HG02610 (cell line): ENCODE measurements at regions not wholly inside any gene's neighbourhood (a gene's known extent, or its start where the extent isn't known, plus 50 kb on each side); places are given as distances from the start of the nearest gene placed in this dataset.
"Not testable (repeated sequence)": the region's sequence is repeated elsewhere in the genome, so short reads cannot be mapped to it uniquely, and the experiment has no call there.

Source experiments
- ATAC-seq: cut with Tn5 transposase; IDR thresholded peaks from one replicate; pipeline ENCODE4 v1.9.1; 2021; ENCODE audit warnings: mild to moderate bottlenecking, moderate library complexity; ENCODE audit not compliant: unreplicated experiment

DNA sequence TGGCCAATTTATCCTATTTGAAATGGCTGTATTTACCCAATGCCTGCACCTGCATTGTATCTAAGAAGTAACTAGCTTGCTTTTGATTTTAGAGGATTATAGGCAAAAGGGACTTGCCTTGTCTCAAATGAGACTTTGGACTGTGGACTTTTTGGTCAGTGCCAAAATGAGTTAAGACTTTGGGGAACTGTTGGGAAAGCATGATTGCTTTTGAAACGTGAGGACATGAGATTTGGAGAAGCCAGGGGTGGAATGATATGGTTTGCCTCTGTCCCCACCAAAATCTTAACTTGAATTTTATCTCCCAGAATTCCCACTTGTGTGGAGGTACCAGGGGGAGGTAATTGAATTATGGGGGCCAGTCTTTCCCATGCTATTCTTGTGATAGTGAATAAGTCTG, 1505.4 kb downstream of the SI start:
- no peak for ATAC-seq

DNA sequence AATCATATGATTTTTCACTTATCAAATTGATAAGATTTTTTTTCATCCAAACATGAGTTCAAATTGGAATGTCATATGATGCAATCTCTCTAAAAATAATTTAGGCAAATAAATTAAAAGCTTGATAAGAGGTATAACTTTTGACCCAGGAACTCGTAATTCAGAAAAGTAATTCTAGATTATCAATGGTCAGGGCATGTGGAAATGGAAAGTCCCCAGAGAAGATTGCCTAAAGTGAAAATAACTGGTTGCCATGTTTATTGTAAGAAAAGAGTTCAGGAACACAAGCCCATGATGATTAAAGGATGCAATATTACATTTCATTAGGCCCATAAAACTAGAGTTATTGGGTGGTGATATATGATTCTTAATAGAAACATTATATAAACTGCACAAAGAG, 1514.8 kb downstream of the SI start:
- no peak for ATAC-seq

DNA sequence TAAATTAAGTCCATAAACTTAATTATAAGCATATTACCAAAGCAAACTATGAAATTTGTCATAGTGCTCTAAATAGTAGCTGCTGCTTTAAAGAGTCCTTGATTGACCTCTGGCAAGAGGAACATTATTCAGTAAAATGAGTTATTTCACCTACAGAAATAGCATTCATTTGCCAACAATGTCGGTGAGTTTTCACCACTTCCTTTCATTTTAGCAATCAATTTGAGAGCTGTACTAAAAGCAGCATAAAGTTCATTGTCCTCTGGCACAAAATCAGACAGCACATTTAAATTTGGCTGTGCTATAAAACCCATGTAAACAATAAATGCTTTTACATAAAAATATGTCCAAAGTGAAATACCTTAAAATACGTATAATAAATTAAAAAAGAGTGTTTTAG, 1515.7 kb downstream of the SI start:
- ATAC-seq: no peak

DNA sequence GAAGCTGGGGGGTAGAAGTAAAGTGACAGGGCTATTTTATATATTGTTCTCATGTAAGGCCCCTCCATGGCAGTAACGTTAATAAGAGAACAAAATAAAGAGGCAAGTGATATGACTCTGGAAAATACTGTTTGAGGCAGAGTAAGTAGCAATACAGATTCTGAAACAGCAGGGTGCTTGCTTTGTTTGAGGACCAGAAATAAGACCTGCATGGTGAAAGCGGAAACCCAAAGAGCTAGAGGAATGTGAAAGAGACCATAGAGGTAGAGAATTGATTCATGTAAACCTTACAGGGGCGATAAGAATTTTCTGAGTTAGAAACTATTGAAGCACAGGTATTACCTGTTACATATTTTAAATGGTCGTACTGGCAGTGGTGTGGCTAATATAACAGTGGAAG, 1517.1 kb downstream of the SI start:
- ATAC-seq: no peak

DNA sequence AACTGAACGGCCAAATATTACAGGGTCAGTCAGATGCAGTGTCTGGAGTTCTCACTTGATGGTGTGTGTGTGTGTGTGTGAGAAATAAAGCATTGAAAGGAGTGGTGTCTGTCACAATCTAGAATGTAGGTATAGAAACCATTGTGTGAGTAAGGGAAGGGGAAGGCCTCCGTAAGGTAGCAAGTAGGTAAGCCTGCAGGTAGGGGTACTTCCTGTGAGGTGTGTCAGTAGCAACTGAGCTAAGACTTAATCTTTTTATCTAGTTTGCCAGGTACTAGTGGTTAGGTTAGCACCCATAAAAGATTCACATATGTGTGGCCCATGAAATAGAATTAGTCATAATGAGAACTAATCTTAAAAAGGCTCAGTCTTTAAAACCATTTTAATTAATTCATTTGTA, 1517.8 kb downstream of the SI start:
- no peak for ATAC-seq

DNA sequence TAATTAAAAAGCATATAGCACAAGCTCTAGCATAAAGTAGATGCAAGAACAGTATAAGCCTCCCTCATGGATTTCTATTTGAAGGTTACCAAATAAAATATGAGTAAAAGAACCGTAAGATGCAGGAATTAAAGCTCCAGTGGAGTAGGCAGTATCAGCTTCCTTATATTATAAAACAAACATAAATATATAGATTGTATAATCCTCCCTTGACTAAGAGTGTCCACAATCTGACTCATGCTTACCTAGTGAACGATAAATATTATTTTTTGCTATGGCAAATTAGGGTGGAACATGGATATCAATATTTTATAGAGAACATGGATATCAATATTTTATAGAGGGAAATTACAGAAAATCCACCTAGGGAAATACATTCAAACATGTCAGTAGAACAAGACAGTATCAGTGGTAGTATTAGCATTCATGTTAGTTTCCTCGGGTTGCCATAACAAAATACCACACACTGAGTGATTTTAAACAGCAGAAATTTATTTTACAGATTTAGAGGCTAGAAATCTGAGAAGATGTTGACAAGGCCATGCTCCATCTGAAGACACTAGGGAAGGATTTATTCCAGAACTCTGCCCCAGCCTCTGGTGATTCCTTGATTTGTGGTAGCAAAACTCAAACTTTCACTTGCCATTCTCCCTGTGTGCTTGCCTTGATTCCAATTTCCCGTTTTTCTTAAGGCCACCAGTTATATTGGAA, 1521.3 kb downstream of the SI start:
- ATAC-seq: no peak

DNA sequence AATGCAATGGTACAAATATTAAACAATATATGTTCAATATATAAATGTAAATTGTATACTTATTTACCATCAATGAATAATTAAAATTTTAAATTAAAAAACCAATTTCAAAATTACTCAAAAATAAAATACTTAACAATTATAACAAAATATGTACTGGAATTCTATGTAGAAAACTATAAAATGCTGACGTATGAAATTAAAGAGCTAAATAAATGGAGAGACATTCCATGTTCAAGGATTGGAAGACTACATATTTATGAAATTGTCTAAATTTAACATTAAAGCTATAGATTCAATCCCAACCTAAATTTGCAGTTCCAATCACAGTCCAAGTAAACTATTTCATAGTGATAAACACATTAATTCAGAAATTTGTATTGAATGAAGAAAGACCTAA, 1522.4 kb downstream of the SI start:
- no peak for ATAC-seq

DNA sequence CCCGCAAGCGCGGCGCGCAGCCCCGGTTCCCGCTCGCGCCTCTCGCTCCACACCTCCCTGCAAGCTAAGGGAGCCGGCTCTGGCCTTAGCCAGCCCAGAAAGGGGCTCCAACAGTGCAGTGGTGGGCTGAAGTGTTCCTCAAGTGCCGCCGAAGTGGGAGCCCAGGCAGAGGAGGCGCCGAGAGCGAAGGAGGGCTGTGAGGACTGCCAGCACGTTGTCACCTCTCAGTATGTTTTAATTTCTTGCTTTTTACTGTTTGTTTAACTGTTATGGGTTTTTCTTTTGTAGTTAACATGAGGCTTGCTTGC, 1525.7 kb downstream of the SI start:
- ATAC-seq: no peak

DNA sequence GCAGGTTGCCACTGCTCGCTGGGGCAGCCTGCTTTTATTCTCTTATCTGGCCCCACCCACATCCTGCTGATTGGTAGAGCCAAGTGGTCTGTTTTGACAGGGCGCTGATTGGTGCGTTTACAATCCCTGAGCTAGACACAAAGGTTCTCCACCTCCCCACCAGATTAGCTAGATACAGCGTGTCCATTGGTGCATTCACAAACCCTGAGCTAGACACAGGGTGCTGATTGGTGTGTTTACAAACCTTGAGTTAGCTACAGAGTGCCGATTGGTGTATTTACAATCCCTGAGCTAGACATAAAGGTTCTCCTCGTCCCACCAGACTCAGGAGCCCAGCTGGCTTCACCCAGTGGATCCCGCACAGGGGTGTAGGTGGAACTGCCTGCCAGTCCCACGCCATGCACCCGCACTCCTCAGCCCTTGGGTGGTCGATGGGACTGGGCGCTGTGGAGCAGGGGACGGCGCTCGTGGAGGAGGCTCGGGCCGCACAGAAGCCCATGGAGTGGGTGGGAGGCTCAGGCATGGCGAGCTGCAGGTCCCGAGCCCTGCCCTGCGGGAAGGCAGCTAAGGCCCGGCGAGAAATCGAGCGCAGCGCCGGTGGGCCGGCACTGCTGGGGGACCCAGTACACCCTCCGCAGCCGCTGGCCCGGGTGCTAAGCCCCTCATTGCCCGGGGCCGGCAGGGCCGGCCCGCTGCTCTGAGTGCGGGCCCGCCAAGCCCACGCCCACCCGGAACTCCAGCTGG, 1526.2 kb downstream of the SI start:
- not testable (repeated sequence) for ATAC-seq

DNA sequence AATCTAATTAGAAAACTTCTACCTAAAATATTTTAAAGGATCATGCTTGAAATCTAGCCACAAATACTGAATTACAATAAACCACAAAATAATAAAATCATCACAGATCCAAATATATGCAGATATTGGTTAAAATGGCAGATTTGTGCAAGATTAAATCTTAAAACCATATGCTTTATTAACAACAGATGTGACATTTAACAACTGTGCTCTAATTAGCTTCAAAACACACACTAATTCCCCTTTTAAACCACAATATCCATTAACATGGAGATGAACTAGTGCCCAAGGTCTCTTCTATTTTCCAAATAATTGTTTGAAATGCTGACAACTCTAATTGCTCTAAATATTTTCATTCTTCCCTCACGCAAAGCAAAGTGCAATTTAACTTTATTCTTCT, 1530.3 kb downstream of the SI start:
- ATAC-seq: no peak

DNA sequence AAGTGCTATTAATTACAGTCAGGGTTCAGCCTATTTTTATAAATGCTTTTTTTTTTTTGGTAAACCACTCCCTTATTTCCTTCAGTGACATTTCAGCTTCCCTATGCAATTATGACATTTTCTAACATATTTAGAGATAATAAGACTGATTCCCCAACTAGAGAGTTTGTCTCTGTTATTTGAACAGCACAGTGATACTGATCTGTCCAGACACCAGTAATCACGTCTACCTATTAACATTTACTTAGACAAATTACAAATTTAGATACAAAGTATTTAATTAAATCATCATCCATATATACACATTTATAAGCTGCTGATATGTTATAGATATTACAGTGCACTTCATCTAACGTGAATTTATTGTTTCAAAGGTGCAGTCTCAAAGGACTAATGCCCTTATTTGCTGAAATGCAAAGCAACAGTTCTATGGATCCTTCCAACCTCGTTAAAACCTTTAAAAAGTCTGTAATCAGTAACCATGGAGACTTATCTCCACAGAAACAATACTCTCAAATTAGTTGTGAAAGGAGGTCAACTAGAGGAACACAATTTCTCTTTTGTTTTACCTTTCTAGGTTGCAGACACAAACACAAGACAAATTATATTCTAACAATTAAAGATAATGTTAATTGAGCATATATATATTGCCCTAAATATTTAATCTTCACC, 1531.1 kb downstream of the SI start:
- no peak for ATAC-seq

DNA sequence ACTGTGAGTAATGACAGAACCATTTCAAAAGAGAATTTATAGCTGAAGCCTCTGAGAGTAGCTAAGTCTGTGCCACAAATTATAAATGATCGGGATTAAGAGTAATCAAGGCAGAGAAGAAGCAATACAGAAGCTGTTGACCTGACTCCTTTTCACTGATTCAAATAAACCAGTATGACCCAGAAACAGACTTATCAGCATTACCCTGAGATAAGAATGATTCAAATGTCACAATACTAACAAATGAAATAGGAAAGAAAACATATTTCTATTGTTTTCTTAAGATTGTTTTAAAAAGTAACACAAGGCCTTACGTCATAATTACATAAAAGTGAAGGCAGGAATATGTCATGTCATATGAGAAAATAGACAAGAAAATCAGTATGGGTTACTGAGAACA, 1534.6 kb downstream of the SI start:
- no peak for ATAC-seq

DNA sequence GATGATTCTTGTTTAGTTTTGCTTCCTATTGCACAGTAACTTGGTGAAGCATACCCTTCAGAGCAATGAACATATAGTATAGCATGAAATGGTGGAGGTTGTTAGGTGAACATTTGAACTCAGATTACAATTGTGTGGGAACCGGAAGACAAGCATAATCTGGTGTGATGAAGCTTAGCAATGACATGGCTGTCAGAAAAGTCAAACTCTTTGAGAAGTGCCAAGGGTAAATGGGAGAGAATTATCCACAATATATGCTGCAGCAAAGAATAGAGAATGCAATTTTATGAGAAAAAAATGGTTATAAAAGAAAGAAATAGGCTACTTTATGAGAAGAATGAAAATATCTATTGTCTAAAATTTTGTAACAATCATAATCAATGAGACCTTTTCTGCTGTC, 1536.7 kb downstream of the SI start:
- no peak for ATAC-seq

DNA sequence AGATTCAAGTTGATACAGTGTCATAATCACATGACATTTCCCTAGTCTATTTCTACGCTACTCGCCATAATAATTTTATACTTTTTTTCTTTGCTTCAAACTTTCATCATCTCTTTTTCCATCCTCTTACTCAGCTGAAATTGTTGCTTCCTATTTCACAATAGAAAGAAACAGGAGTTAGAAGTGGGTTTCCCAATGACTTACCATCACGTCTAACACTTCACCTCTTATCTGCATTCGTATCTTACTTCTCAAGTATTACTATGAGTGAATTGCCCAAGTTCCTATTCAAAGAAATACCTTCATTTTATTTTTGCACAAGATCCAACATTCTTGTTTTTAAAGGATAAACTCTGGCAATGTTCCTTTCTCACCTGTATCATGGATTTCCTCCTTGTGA, 1539.9 kb downstream of the SI start:
- ATAC-seq: no peak

DNA sequence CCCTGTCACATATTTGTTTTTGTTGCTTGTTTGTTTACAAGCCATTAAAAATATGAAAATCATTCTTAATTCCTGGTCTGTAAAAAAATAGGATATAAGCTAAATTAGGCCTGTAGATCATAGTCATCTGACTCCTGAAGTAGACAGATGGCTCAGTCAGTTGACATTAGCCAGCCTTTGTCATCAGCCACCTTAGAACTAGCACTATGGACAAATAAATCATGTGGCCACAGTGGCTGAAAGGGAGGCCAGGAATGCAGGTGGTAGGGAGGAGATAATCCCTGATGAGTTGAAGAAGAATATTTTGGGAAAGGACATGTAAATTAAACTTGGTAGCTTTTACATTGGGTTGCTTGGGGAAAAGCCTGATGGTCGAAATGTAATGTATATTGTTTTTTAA, 1544.9 kb downstream of the SI start:
- no peak for ATAC-seq

DNA sequence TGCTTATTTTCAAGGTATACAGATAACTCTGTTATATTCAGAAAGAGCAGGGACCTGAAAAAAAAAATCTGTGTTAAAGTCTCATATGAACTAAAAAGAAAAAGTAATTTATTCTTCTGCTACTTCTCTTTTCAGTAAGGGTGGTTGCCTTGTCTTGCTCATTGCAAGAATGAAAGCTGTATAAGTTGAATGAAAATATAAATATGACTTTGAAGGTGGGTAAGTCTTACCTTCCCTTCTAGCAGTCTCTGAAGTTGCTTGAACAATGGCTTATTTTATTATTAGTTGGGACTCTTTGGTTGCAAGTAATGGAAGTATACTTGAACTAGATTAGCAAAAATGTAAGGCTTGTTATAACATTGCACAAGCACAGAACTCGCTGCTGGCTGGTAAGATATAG, 1554.9 kb downstream of the SI start:
- peak; percentile 75 for ATAC-seq

DNA sequence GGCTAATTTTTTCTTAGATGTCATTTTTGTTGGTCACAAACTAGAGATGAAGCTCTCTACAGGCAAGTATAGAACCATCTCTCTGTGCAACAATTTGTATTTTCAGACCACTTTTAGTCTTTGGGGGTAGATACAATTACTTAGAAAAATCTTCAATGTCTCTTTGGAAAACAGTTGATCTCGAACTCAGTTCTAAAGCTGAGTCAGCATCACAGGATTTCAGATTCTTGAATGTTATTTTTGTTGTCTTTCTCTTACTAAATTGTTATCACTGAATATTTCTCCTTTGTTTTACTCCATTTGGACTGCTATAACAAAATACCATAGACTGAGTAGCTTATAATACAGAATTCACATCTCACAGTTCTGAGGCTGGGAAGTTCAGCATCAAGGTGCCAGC, 1557.0 kb downstream of the SI start:
- no peak for ATAC-seq

DNA sequence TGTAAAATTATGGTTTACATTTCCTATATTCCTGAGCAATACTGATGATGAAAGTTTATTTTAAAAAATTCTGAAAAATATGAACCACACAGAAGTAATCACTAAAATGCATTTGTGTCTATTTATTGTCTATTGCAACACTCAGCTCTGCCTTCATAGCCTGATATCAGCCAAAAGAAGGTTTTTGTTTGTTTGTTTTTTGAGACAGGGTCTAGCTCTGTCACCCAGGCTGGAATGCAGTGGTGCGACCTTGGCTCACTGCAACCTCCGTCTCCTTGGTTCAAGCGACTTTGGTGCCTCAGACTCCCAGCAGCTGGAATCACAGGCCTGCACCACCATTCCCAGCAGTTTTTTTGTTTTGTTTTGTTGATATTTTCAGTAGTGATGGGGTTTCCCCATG, 1560.2 kb downstream of the SI start:
- ATAC-seq: no peak

DNA sequence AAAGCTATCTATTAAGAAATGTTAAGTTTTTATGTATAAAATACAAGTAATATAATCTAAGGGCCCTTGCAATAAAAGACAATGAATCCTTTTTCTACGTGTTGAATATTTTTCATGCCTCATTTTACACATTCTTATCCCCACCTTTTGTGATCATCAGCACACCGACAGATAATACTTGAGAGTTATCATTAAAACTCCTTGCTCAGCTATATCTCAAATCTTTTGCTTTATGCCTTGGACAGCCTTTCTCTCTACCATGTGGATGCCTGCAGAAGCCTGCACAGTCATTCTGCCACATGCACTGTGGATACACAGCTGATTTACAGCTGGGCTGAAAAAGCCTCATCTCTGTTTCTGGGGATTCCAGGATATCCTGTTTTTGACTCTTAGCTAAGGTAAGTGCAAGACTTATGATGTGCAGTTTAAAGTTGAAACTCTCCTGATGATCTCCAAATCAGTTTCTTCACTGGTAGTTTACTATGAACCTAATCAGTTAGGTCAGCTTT, 1565.1 kb downstream of the SI start:
- no peak for ATAC-seq

DNA sequence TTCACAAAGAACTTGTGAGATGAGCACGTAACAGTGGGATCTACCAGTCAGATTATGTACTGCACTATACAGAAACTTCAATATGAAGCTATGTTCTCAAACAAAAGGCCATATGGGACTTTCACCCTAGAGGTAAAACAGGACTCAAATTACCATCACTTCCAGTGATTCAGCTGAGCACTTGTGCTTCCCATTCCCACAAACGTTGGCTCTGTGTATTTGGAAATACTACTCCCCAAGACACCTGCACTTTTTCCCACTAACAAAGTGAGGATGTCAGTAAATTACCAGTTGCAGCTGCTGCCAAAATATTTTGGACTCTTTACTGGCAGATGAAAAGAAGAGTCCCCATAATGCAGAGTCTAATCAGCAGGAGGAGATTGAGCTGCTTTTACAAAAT, 1570.1 kb downstream of the SI start:
- no peak for ATAC-seq

DNA sequence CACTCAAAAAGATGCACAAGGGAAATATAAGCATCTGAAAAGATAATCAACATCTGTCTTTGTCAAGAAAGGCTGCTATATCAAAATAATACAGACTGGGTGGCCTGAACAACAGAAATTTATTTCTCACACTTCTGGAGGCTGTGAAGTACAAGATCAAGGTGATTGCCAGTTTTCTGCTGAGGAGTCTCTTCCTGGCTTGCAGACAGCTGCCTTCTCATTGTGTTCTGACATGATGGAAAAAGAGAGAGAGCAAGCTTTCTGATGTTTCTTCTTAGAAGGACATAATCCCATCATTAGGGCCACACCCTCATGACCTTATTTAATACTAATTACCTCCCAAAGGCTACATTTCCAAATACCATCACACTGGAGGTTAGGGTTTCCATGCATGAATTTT, 1573.3 kb downstream of the SI start:
- ATAC-seq: no peak

DNA sequence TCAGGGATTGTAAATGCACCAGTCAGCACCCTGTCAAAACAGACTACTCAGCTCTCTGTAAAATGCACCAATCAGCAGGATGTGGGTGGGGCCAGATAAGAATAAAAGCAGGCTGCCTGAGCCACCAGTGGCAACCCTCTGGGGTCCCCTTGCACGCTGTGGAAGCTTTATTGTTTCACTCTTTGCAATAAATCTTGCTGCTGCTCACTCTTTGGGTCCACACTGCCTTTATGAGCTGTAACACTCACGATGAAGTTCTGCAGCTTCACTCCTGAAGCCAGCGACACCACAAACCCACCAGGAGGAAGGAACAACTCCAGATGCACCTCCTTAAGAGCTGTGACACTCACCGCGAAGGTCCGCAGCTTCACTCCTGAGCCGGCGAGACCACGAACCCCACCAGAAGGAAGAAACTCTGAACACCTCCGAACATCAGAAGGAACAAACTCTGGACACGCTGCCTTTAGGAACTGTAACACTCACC, 1578.5 kb downstream of the SI start:
- not testable (repeated sequence) for ATAC-seq
